IPS DF 6.9 (cell line): ENCODE measurements at regions not wholly inside any gene's neighbourhood (a gene's known extent, or its start where the extent isn't known, plus 50 kb on each side); places are given as distances from the start of the nearest gene placed in this dataset.
"Not testable (repeated sequence)": the region's sequence is repeated elsewhere in the genome, so short reads cannot be mapped to it uniquely, and the experiment has no call there.

Experiments
- DNase-seq: peaks from one replicate; pipeline ENCODE4 v3.0.0-alpha.2; 2013; ENCODE audit warnings: low read depth, low spot score
- H3K27ac ChIP-seq: one replicate; pipeline ENCODE4 v1.5.1; 2013; ENCODE audit warnings: low read length, control low read depth
- H3K27me3 ChIP-seq: 2 replicates; pipeline ENCODE4 v1.6.1; 2013; ENCODE audit warnings: mild to moderate bottlenecking, low read length; ENCODE audit not compliant: control insufficient read depth, insufficient read depth
- H3K36me3 ChIP-seq: 2 replicates; pipeline ENCODE4 v1.6.1; 2013; ENCODE audit warnings: low read length; ENCODE audit not compliant: control insufficient read depth, insufficient read depth
- H3K4me1 ChIP-seq: 2 replicates; pipeline ENCODE4 v1.6.1; 2013; ENCODE audit warnings: low read length; ENCODE audit not compliant: control insufficient read depth, insufficient read depth
- H3K4me3 ChIP-seq: 2 replicates; pipeline ENCODE4 v1.5.1; 2013; ENCODE audit warnings: mild to moderate bottlenecking, low read length
- H3K9me3 ChIP-seq: 2 replicates; pipeline ENCODE4 v1.6.1; 2013; ENCODE audit warnings: low read length, inconsistent platforms; ENCODE audit not compliant: control insufficient read depth, insufficient read depth
- WGBS: extraction: QIAGEN DNeasy Blood & Tissue Kit; methylation state at CpG from one replicate; pipeline ENCODE4 v1.1.7; 2013; ENCODE audit warnings: mixed read lengths, missing lambda C conversion rate; ENCODE audit not compliant: insufficient read length, insufficient coverage; 5-methylcytosine and 5-hydroxymethylcytosine counted together

DNA sequence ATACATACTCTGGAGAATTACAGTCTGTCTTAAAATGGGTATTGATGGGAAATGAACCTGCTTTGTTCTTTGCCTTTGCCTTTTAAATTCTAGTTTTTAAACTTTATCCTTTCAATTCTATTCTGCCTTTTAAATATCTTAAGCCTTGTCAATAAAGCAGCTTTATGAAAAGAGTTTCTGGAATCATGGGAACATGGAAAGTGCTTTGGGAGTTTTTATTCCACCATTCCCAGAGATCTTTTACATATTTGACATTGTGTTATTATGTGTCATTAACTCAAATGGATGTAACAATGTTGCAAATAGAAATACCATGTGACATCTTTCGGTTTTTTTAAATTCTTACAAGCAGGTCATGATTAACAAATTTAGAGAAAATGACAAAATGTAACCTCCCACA is 555.7 kb upstream of the ANO3 start:
- WGBS = no CpG with 5 or more reads among the region's 1 CpG
- Histone ChIP-seq H3K4me3 (no peak overlapping the region), H3K4me1 (no peaks in the 10 kb centered on the region), H3K9me3 (no peaks in the 10 kb centered on the region), H3K36me3 (no peaks in the 10 kb centered on the region), H3K27ac (no peak overlapping the region), H3K27me3 (no peaks in the 10 kb centered on the region)
- no peak for DNase-seq

DNA sequence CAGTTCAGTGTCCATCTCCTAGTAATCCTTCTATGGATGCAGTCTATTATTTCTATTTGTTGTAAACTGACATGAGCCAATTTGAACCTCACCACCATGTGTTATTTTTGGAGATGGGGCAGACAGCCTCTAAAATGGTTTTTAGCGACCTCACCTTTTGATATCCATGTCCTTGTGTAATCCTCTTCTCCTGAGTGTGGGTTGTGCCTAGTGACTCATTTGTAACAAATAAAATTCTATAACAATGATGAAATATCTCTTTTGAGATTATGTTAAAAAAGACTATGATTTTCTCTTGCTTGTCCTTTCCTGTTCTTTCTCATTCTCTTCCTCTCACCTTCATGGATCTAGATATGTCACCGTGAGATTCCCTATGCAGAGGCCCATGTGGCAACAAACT is 554.6 kb upstream of the ANO3 start:
- Histone ChIP-seq H3K4me3 (no peak overlapping the region), H3K4me1 (no peaks in the 10 kb centered on the region), H3K27ac (no peak overlapping the region), H3K36me3 (no peaks in the 10 kb centered on the region), H3K9me3 (no peaks in the 10 kb centered on the region), H3K27me3 (no peaks in the 10 kb centered on the region)
- no CpG with 5 or more reads among the region's 2 CpGs for WGBS
- no peak for DNase-seq

DNA sequence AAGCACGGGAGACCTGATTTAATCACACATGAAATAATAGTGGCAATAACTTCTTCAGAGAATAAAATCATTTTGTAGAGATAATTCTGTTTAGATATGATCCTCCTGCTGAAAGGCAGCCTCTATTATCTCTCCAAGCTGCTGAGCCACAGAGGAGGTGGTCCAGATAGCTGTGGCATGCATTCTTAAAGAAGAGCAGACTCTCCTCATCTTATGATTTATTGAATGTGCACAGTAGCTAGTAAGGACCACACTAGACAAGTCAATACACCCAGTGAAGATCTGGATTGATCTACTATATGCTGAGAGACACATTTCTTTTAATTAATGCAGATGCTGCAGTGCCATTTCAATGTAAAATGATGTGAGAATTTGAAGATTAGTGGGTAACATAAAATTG is 552.9 kb upstream of the ANO3 start:
- H3K27ac ChIP-seq = no peak overlapping the region
- H3K9me3 ChIP-seq = no peaks in the 10 kb centered on the region
- no CpG with 5 or more reads among the region's 1 CpG for WGBS
- no peak overlapping the region for H3K4me3 ChIP-seq
- no peak for DNase-seq
- H3K36me3 ChIP-seq = no peaks in the 10 kb centered on the region
- H3K27me3 ChIP-seq = no peaks in the 10 kb centered on the region
- H3K4me1 ChIP-seq = no peaks in the 10 kb centered on the region

DNA sequence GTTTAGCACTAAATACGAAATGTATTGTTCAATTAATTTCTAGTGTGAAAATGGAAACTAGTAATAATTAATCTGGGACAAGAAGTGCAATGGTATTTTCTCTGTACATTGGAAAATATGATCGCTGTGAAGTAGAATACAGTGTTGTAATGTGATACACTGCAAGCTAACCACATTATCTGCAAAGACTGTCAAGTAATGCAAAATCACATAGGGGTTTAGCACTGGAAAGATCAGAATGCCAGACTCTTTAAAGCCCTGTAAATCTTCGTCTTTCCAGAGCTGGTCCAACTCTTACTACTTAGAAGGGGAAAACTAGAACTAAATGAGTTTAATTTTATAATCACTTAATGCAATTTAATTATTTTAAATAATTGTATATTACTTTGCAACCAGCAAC is 544.5 kb upstream of the ANO3 start:
- no CpG with 5 or more reads among the region's 3 CpGs for WGBS
- no peaks in the 10 kb centered on the region for H3K27me3 ChIP-seq
- no peaks in the 10 kb centered on the region for H3K36me3 ChIP-seq
- no peak for DNase-seq
- no peaks in the 10 kb centered on the region for H3K4me1 ChIP-seq
- no peaks in the 10 kb centered on the region for H3K9me3 ChIP-seq
- H3K4me3 ChIP-seq = no peak overlapping the region
- no peak overlapping the region for H3K27ac ChIP-seq

GRCh38 chr11:25790396-25790795 is 541.5 kb upstream of the ANO3 start:
- Histone ChIP-seq H3K4me3 (no peak overlapping the region), H3K4me1 (no peaks in the 10 kb centered on the region), H3K27ac (no peak overlapping the region), H3K27me3 (no peaks in the 10 kb centered on the region), H3K36me3 (no peaks in the 10 kb centered on the region), H3K9me3 (no peaks in the 10 kb centered on the region)
- DNase-seq = no peak
- whole genome bisulfite sequencing = no CpG with 5 or more reads among the region's 1 CpG

GRCh38 chr11:25793637-25794036 is 538.3 kb upstream of the ANO3 start:
- Histone ChIP-seq H3K27me3 (no peaks in the 10 kb centered on the region), H3K27ac (no peak overlapping the region), H3K9me3 (no peaks in the 10 kb centered on the region), H3K4me1 (no peaks in the 10 kb centered on the region), H3K4me3 (no peak overlapping the region), H3K36me3 (no peaks in the 10 kb centered on the region)
- no peak for DNase-seq
- WGBS = no CpG with 5 or more reads among the region's 7 CpGs

GRCh38 chr11:25794804-25795203 is 537.1 kb upstream of the ANO3 start:
- peak; percentile 1 for DNase-seq
- no peaks in the 10 kb centered on the region for H3K27me3 ChIP-seq
- H3K27ac ChIP-seq = no peak overlapping the region
- H3K36me3 ChIP-seq = no peaks in the 10 kb centered on the region
- no peak overlapping the region for H3K4me3 ChIP-seq
- no peaks in the 10 kb centered on the region for H3K9me3 ChIP-seq
- no CpG with 5 or more reads among the region's 1 CpG for WGBS
- no peaks in the 10 kb centered on the region for H3K4me1 ChIP-seq

DNA sequence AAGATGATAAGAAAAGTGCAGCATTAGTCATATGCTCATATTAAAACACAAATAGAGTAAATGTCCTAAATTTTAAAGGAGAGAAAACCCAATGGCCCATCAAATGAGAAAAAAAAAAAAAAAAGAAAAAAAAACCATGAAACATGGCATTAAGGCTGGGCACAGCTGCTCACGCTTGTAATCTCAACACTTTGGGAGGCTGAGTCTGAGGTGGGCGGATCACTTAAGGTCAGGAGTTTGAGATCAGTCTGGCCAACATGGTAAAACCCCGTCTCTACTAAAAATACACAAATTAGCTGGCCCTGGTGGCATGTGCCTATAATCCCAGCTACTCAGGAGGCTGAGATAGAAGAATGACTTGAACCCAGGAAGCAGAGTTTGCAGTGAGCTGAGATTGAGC is 515.5 kb upstream of the ANO3 start:
- DNase-seq = no peak
- H3K4me3 ChIP-seq = no peak overlapping the region
- H3K36me3 ChIP-seq = no peaks in the 10 kb centered on the region
- H3K4me1 ChIP-seq = no peaks in the 10 kb centered on the region
- H3K9me3 ChIP-seq = no peaks in the 10 kb centered on the region
- WGBS = no CpG with 5 or more reads among the region's 3 CpGs
- no peaks in the 10 kb centered on the region for H3K27me3 ChIP-seq
- no peak overlapping the region for H3K27ac ChIP-seq

DNA sequence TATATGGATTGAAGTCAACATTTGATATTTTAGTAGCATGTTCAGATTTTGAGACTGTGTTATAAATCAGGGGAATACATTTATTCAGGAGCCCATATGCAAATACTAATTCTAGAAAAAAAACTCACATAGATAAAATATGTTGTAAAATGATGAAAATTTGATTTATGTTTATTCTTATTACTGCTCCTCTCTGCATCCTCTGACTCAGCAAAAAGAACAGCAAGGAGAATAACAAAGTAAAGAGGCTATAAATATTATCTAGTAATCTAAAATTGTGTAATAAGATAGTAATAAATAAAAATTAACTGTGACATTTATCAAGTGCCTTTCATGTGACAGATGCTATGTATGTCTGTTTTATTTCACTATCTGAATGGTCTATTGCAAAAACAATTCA is 507.2 kb upstream of the ANO3 start:
- Histone ChIP-seq H3K27me3 (no peaks in the 10 kb centered on the region), H3K4me1 (no peaks in the 10 kb centered on the region), H3K27ac (no peak overlapping the region), H3K36me3 (no peaks in the 10 kb centered on the region), H3K4me3 (no peak overlapping the region), H3K9me3 (no peaks in the 10 kb centered on the region)
- DNase-seq = no peak

- not testable (repeated sequence) for DNase-seq, H3K4me3 ChIP-seq, H3K27me3 ChIP-seq, H3K27ac ChIP-seq, H3K4me1 ChIP-seq, H3K9me3 ChIP-seq, H3K36me3 ChIP-seq
- no CpG with 5 or more reads among the region's 10 CpGs for WGBS
Measured at GRCh38 chr11:25831485-25831884, 500.4 kb upstream of the ANO3 start.

- DNase-seq = peak; percentile 4
- Histone ChIP-seq H3K4me1 (no peaks in the 10 kb centered on the region), H3K27me3 (no peaks in the 10 kb centered on the region), H3K9me3 (no peaks in the 10 kb centered on the region), H3K4me3 (no peak overlapping the region), H3K27ac (no peak overlapping the region), H3K36me3 (no peaks in the 10 kb centered on the region)
- WGBS = no CpG with 5 or more reads among the region's 6 CpGs
Measured at GRCh38 chr11:25838918-25839625, 492.9 kb upstream of the ANO3 start.
